WTC11 (cell line): ENCODE measurements at regions not wholly inside any gene's neighbourhood (a gene's known extent, or its start where the extent isn't known, plus 50 kb on each side); places are given as distances from the start of the nearest gene placed in this dataset.

Source experiments
- ATAC-seq: fragments of 200-7000 bp; cut with Tn5 transposase; 2 replicates; pipeline ENCODE4 v1.10.0; 2021; ENCODE audit warnings: mild to moderate bottlenecking, moderate library complexity
- CTCF ChIA-PET: fragments of 300-600 bp; sonication (Branson Sonifier 250); formaldehyde crosslinking; loops from one replicate; lab custom pipeline; 2021; ENCODE audit warnings: antibody characterized with exemption; lab: Charles Lee
- POLR2A ChIA-PET: fragments of 350-600 bp; sonication (Branson Sonifier 250); formaldehyde crosslinking; loops from one replicate; lab custom pipeline; 2021; ENCODE audit warnings: antibody characterized with exemption; lab: Charles Lee
- DNase-seq: peaks from one replicate; pipeline ENCODE4 v3.0.0; 2021; ENCODE audit warnings: low spot score
- H3K27ac Mint-ChIP-seq: 2 replicates; pipeline ENCODE4 v1.8.0; 2021; ENCODE audit warnings: mixed read lengths
- H3K27me3 Mint-ChIP-seq: 2 replicates; pipeline ENCODE4 v1.8.0; 2021; ENCODE audit warnings: low read depth, mild to moderate bottlenecking, moderate library complexity, mixed read lengths
- H3K36me3 Mint-ChIP-seq: 2 replicates; pipeline ENCODE4 v1.8.0; 2021; ENCODE audit warnings: mixed read lengths
- H3K4me1 Mint-ChIP-seq: 2 replicates; pipeline ENCODE4 v1.8.0; 2022; ENCODE audit warnings: mixed read lengths
- H3K4me3 Mint-ChIP-seq: 2 replicates; pipeline ENCODE4 v1.8.0; 2021; ENCODE audit warnings: mild to moderate bottlenecking, moderate library complexity, mixed read lengths
- H3K9me3 Mint-ChIP-seq: 2 replicates; pipeline ENCODE4 v1.8.0; 2021; ENCODE audit warnings: mixed read lengths
- ATF1 ChIP-seq: sonication (generic); formaldehyde crosslinking; IDR thresholded peaks from 2 replicates; pipeline ENCODE4 v1.8.1; 2023; ENCODE audit warnings: mild to moderate bottlenecking, moderate library complexity, missing genetic modification reagents
- CREB1 ChIP-seq: sonication (generic); formaldehyde crosslinking; IDR thresholded peaks from 2 replicates; pipeline ENCODE4 v1.8.0; 2023; ENCODE audit warnings: mild to moderate bottlenecking, missing genetic modification reagents
- ESRRA ChIP-seq: sonication (generic); formaldehyde crosslinking; IDR thresholded peaks from 2 replicates; pipeline ENCODE4 v1.8.1; 2022; ENCODE audit warnings: mild to moderate bottlenecking, missing genetic modification reagents, borderline replicate concordance
- FOXP1 ChIP-seq: sonication (generic); formaldehyde crosslinking; IDR thresholded peaks from 2 replicates; pipeline ENCODE4 v1.8.0; 2022; ENCODE audit warnings: missing genetic modification reagents, mild to moderate bottlenecking, moderate library complexity, borderline replicate concordance
- JAZF1 ChIP-seq: fragments of 250-450 bp; sonication (Bioruptor Pico); IDR thresholded peaks from 2 replicates; pipeline ENCODE4 v1.9.0; 2021; ENCODE audit warnings: moderate library complexity, mild to moderate bottlenecking, inconsistent platforms
- JUN ChIP-seq: sonication (generic); formaldehyde crosslinking; IDR thresholded peaks from 2 replicates; pipeline ENCODE4 v1.8.0; 2023; ENCODE audit warnings: mild to moderate bottlenecking, missing genetic modification reagents
- NFE2L1 ChIP-seq: sonication (generic); formaldehyde crosslinking; IDR thresholded peaks from 2 replicates; pipeline ENCODE4 v1.8.1; 2023; ENCODE audit warnings: missing genetic modification reagents
- OVOL2 ChIP-seq: fragments of 250-450 bp; sonication (Bioruptor Pico); IDR thresholded peaks from 2 replicates; pipeline ENCODE4 v1.9.0; 2021; ENCODE audit warnings: mild to moderate bottlenecking, borderline replicate concordance
- SMAD4 ChIP-seq: sonication (generic); formaldehyde crosslinking; IDR thresholded peaks from 2 replicates; pipeline ENCODE4 v1.8.0; 2022; ENCODE audit warnings: mild to moderate bottlenecking, missing genetic modification reagents
- TEAD1 ChIP-seq: sonication (generic); formaldehyde crosslinking; IDR thresholded peaks from 2 replicates; pipeline ENCODE4 v1.8.0; 2022; ENCODE audit warnings: mild to moderate bottlenecking, missing genetic modification reagents
- TP53 ChIP-seq: sonication (generic); formaldehyde crosslinking; IDR thresholded peaks from 2 replicates; pipeline ENCODE4 v1.8.1; 2023; ENCODE audit warnings: mild to moderate bottlenecking, missing genetic modification reagents
- TF ChIP-seq, protein P1 (sequence below): sonication (generic); formaldehyde crosslinking; IDR thresholded peaks from 2 replicates; pipeline ENCODE4 v1.8.1; 2022; ENCODE audit warnings: low read depth, mild to moderate bottlenecking, moderate library complexity, missing genetic modification reagents, borderline replicate concordance
- TF ChIP-seq, protein P2 (sequence below): sonication (generic); formaldehyde crosslinking; IDR thresholded peaks from 2 replicates; pipeline ENCODE4 v1.8.1; 2023; ENCODE audit warnings: mild to moderate bottlenecking, missing genetic modification reagents, moderate library complexity
- TF ChIP-seq, protein P3 (sequence below): sonication (generic); formaldehyde crosslinking; IDR thresholded peaks from 2 replicates; pipeline ENCODE4 v1.8.1; 2022; ENCODE audit warnings: mild to moderate bottlenecking, missing genetic modification reagents, moderate library complexity, borderline replicate concordance
- TF ChIP-seq, protein P4 (sequence below): sonication (generic); formaldehyde crosslinking; IDR thresholded peaks from 2 replicates; pipeline ENCODE4 v1.8.1; 2023; ENCODE audit warnings: mild to moderate bottlenecking, missing genetic modification reagents
- TF ChIP-seq, protein P5 (sequence below): sonication (generic); formaldehyde crosslinking; conservative IDR thresholded peaks from 2 replicates; pipeline ENCODE4 v1.8.1; 2022; ENCODE audit warnings: mild to moderate bottlenecking, missing genetic modification reagents

DNA sequence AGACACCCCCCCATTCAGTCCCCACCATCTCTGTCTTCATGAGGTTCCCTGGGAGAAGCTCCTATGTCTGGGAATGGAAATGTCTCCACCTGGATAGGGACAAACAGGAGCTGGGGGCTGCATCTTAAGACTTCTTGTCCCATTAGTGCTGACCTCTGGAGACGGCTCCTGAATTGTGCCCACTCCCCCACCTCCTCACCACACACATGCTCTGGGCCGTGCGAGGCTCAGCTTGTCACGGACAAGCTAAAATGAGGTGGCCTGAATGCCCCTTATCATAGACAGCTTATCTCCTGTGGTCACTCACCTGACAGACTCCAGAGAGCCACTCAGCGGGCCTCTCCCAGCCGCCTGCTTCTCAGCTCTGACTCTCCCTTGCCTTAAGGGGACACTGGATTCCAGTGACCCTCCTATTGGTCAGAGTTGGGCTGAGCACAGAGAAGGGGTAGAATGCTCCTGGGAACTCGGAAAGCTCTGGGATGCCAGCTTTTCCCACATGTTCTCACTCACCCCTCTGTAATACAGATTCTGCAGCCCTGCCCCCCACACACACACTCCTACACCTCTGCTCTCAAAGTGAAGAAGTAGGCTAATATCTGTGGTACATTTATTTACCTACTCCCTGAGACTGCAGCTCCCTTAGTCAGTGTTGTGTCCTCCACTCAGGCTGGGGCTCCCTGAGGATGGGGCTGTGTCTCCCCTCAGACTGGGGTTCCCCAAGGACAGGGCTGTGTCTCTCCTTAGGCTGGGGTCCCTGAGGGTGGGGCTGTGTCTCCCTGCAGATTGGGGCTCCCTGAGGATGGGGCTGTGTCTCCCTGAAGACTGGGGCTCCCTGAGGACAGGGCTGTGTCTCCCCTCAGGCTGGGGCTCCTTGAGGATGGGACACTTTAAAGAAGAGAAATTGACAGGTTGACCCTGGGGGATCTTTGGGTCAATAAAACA is 167.5 kb downstream of the VEGFA start:
- ChIA-PET POLR2A (interaction anchor here (0.7 to 1.9 kb wide), 6 partner anchors 10 to 200 kb away, joined by 3 to 10 read pairs (median 4); partner anchors contain the start of gene VEGFA), CTCF (interaction anchor here (0.6 to 1.6 kb wide), 4 partner anchors 9 to 43 kb away, joined by 3 to 12 read pairs (median 6); no protein-coding TSS in a partner anchor)
- H3K36me3 Mint-ChIP-seq = no peaks in the 10 kb centered on the region
- no peaks in the 10 kb centered on the region for H3K27me3 Mint-ChIP-seq
- H3K27ac Mint-ChIP-seq = peak overlapping the region; percentile 14; the same call in 1 of the 2 replicates
- peaks cover 14% of the 10 kb centered on the region for H3K4me1 Mint-ChIP-seq
- no peaks in the 10 kb centered on the region for H3K9me3 Mint-ChIP-seq
- no peak overlapping the region for H3K4me3 Mint-ChIP-seq
- TF ChIP-seq ESRRA (no peak), JUN (CRISPR knock-in tag) (no peak), OVOL2 (CRISPR knock-in tag) (no peak), JAZF1 (CRISPR knock-in tag) (no peak), NFE2L1 (CRISPR knock-in tag) (no peak), SMAD4 (CRISPR knock-in tag) (no peak), TP53 (CRISPR knock-in tag) (no peak), FOXP1 (CRISPR knock-in tag) (no peak), TEAD1 (CRISPR knock-in tag) (no peak)
- TF ChIP-seq, protein P1, sequence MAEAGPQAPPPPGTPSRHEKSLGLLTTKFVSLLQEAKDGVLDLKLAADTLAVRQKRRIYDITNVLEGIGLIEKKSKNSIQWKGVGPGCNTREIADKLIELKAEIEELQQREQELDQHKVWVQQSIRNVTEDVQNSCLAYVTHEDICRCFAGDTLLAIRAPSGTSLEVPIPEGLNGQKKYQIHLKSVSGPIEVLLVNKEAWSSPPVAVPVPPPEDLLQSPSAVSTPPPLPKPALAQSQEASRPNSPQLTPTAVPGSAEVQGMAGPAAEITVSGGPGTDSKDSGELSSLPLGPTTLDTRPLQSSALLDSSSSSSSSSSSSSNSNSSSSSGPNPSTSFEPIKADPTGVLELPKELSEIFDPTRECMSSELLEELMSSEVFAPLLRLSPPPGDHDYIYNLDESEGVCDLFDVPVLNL (CRISPR knock-in tag) = no peak
- TF ChIP-seq, protein P2, sequence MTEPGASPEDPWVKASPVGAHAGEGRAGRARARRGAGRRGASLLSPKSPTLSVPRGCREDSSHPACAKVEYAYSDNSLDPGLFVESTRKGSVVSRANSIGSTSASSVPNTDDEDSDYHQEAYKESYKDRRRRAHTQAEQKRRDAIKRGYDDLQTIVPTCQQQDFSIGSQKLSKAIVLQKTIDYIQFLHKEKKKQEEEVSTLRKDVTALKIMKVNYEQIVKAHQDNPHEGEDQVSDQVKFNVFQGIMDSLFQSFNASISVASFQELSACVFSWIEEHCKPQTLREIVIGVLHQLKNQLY (CRISPR knock-in tag) = no peak
- TF ChIP-seq, protein P3, sequence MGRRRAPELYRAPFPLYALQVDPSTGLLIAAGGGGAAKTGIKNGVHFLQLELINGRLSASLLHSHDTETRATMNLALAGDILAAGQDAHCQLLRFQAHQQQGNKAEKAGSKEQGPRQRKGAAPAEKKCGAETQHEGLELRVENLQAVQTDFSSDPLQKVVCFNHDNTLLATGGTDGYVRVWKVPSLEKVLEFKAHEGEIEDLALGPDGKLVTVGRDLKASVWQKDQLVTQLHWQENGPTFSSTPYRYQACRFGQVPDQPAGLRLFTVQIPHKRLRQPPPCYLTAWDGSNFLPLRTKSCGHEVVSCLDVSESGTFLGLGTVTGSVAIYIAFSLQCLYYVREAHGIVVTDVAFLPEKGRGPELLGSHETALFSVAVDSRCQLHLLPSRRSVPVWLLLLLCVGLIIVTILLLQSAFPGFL = no peak
- TF ChIP-seq, protein P4, sequence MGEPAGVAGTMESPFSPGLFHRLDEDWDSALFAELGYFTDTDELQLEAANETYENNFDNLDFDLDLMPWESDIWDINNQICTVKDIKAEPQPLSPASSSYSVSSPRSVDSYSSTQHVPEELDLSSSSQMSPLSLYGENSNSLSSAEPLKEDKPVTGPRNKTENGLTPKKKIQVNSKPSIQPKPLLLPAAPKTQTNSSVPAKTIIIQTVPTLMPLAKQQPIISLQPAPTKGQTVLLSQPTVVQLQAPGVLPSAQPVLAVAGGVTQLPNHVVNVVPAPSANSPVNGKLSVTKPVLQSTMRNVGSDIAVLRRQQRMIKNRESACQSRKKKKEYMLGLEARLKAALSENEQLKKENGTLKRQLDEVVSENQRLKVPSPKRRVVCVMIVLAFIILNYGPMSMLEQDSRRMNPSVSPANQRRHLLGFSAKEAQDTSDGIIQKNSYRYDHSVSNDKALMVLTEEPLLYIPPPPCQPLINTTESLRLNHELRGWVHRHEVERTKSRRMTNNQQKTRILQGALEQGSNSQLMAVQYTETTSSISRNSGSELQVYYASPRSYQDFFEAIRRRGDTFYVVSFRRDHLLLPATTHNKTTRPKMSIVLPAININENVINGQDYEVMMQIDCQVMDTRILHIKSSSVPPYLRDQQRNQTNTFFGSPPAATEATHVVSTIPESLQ (CRISPR knock-in tag) = no peak
- TF ChIP-seq, protein P5, sequence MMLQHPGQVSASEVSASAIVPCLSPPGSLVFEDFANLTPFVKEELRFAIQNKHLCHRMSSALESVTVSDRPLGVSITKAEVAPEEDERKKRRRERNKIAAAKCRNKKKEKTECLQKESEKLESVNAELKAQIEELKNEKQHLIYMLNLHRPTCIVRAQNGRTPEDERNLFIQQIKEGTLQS (CRISPR knock-in tag) = no peak
- ATAC-seq = peak; percentile 32; the same call in 1 of the 2 replicates
- DNase-seq = no peak

DNA sequence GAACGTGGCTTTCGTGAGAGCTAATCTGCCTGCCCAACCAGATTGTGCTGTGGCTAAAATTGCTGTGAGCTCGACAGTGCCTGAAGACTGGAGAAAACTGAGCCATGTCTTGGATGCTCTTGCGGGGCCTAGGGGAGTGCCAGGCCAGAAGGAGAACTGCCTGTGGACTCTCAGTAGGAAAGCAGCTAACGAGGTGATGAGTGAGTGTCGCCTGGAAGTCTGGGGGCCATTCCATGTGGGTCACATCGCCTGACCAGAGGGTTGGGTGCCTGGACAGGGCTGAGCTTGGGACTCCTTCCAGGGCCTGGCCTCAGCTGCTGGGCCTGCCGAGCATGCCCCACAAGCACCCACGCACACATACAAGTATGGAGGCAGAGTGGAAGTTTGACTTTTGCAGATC is 166.5 kb downstream of the VEGFA start:
- POLR2A ChIA-PET = interaction anchor here (1.4 to 1.9 kb wide), 3 partner anchors 9 to 166 kb away, joined by 4 to 10 read pairs (median 6); partner anchors contain the start of gene VEGFA
- no peak overlapping the region for H3K27ac Mint-ChIP-seq

DNA sequence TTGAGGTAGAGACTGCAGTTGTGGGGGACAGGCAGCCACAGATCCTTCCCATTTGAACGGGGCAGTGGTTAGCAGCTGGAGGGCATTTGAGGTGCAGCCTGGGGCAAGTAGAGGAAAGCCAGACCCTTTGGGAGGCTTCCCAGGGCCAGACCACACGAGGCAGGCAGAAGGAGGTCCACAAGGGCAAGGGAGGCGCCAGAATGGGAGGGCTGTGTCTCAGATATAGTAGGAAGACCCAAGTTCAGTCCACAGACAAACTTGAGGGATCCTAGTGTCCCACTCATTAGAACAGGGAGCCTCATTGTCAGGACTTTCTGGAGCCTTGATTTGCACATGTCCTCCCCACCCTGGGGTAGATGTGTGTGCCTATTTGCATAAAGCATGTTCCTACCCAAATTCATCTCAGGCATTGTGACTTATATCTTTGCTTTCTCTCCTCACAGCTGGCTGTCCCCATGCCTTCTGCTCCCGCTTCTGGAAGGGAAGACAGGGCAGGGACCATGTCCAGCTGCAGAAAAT is 166.0 kb downstream of the VEGFA start:
- no peak for TF ChIP-seq ATF1 (CRISPR knock-in tag)
- H3K4me1 Mint-ChIP-seq = peaks cover 9% of the 10 kb centered on the region
- CTCF ChIA-PET = interaction anchor here (0.9 to 2.0 kb wide), 2 partner anchors 15 to 18 kb away, joined by 3 to 6 read pairs; no protein-coding TSS in a partner anchor
- ATAC-seq = no peak
- DNase-seq = no peak
- no peak overlapping the region for H3K27ac Mint-ChIP-seq
- no peak overlapping the region for H3K4me3 Mint-ChIP-seq
- POLR2A ChIA-PET = no interaction called here
- no peaks in the 10 kb centered on the region for H3K36me3 Mint-ChIP-seq
- H3K27me3 Mint-ChIP-seq = no peaks in the 10 kb centered on the region
- no peaks in the 10 kb centered on the region for H3K9me3 Mint-ChIP-seq

More for the DNA sequence above, 166.5 kb downstream of the VEGFA start:
- Mint-ChIP-seq H3K4me3 (no peak overlapping the region), H3K4me1 (peaks cover 10% of the 10 kb centered on the region), H3K27me3 (no peaks in the 10 kb centered on the region), H3K36me3 (no peaks in the 10 kb centered on the region), H3K9me3 (no peaks in the 10 kb centered on the region)
- ATAC-seq = no peak
- CTCF ChIA-PET = interaction anchor here (0.6 to 2.0 kb wide), 4 partner anchors 15 to 42 kb away, joined by 3 to 12 read pairs (median 4); no protein-coding TSS in a partner anchor
- no peak for DNase-seq
- no peak for TF ChIP-seq CREB1 (CRISPR knock-in tag)
